Mesenchymal stem cell (in vitro differentiated cells and primary cell): ENCODE measurements at regions not wholly inside any gene's neighbourhood (a gene's known extent, or its start where the extent isn't known, plus 50 kb on each side); places are given as distances from the start of the nearest gene placed in this dataset.

Experiments
- DNase-seq: peaks from one replicate; pipeline ENCODE4 v3.0.0-alpha.2; 2013
- H2AFZ ChIP-seq: one replicate; pipeline ENCODE4 v1.6.1; 2013; ENCODE audit warnings: low read depth, mild to moderate bottlenecking, control low read depth, inconsistent platforms, low read length, moderate library complexity
- H2AK5ac ChIP-seq: 2 replicates; pipeline ENCODE4 v1.6.1; 2013; ENCODE audit warnings: low read length, moderate library complexity, mild to moderate bottlenecking, inconsistent platforms; ENCODE audit not compliant: severe bottlenecking
- H2BK120ac ChIP-seq: one replicate; pipeline ENCODE4 v1.6.1; 2013; ENCODE audit warnings: low read depth, mild to moderate bottlenecking, inconsistent platforms, low read length, moderate library complexity
- H2BK12ac ChIP-seq, 2 experiments: one replicate each; pipeline ENCODE4 v1.6.1; 2013; ENCODE audit warnings: inconsistent platforms in 2 of 2, low read length in 2 of 2, mild to moderate bottlenecking in 2 of 2, moderate library complexity in 2 of 2, control low read depth in 1 of 2
- H2BK15ac ChIP-seq: one replicate; pipeline ENCODE4 v1.6.1; 2013; ENCODE audit warnings: mild to moderate bottlenecking, low read depth, inconsistent platforms; ENCODE audit not compliant: poor library complexity, severe bottlenecking
- H2BK5ac ChIP-seq: 2 replicates; pipeline ENCODE4 v1.6.1; 2013; ENCODE audit warnings: low read depth, mild to moderate bottlenecking, low read length, control low read depth, inconsistent platforms; ENCODE audit not compliant: poor library complexity, severe bottlenecking
- H3K14ac ChIP-seq, 2 experiments: one replicate each; pipeline ENCODE4 v1.6.1; 2013; ENCODE audit warnings: inconsistent platforms in 2 of 2, low read length in 2 of 2, control low read depth in 1 of 2, mild to moderate bottlenecking in 1 of 2, moderate library complexity in 1 of 2
- H3K18ac ChIP-seq, 2 experiments: one replicate each; pipeline ENCODE4 v1.6.1; 2013; ENCODE audit warnings: inconsistent platforms in 2 of 2, low read length in 2 of 2, control low read depth in 1 of 2, low read depth in 1 of 2, mild to moderate bottlenecking in 1 of 2
- H3K23ac ChIP-seq, 2 experiments: one replicate each; pipeline ENCODE4 v1.6.1; 2013; ENCODE audit warnings: inconsistent platforms in 2 of 2, low read length in 2 of 2, mild to moderate bottlenecking in 2 of 2, moderate library complexity in 2 of 2, control low read depth in 1 of 2
- H3K27ac ChIP-seq: 2 replicates; pipeline ENCODE4 v1.5.1; 2013; ENCODE audit warnings: mild to moderate bottlenecking, moderate library complexity, low read length, control low read depth, inconsistent platforms; ENCODE audit not compliant: poor library complexity, severe bottlenecking
- H3K27me3 ChIP-seq, 2 experiments: 2 replicates each; pipeline versions ENCODE4 v1.6.1 to v1.7.0; 2013; ENCODE audit warnings: low read length in 2 of 2, mild to moderate bottlenecking in 2 of 2, moderate library complexity in 2 of 2, control low read depth in 1 of 2, inconsistent platforms in 1 of 2; ENCODE audit not compliant: control insufficient read depth in 1 of 2, insufficient read depth in 1 of 2
- H3K36me3 ChIP-seq, 2 experiments: 2 replicates each; pipeline versions ENCODE4 v1.6.1 to v1.7.0; 2013; ENCODE audit warnings: low read length in 2 of 2, control low read depth in 1 of 2, inconsistent platforms in 1 of 2, low read depth in 1 of 2, mild to moderate bottlenecking in 1 of 2; ENCODE audit not compliant: insufficient read depth in 2 of 2, control insufficient read depth in 1 of 2
- H3K4ac ChIP-seq, 2 experiments: one replicate each; pipeline ENCODE4 v1.6.1; 2013; ENCODE audit warnings: inconsistent platforms in 2 of 2, low read length in 2 of 2, mild to moderate bottlenecking in 2 of 2, moderate library complexity in 2 of 2, control low read depth in 1 of 2, low read depth in 1 of 2
- H3K4me1 ChIP-seq: 2 replicates; pipeline ENCODE4 v1.6.1; 2013; ENCODE audit warnings: low read depth, low read length, control low read depth; ENCODE audit not compliant: control insufficient read depth, insufficient read depth
- H3K4me2 ChIP-seq: 2 replicates; pipeline ENCODE4 v1.6.1; 2013; ENCODE audit warnings: low read length, mild to moderate bottlenecking, inconsistent platforms; ENCODE audit not compliant: poor library complexity, severe bottlenecking
- H3K4me3 ChIP-seq, 2 experiments: 2 replicates each; pipeline versions ENCODE4 v1.5.1 to v1.7.0; 2013; ENCODE audit warnings: low read length in 2 of 2, mild to moderate bottlenecking in 2 of 2, control low read depth in 1 of 2, low read depth in 1 of 2; ENCODE audit not compliant: insufficient read depth in 1 of 2
- H3K79me1 ChIP-seq: replicated peaks from 2 replicates; pipeline ENCODE4 v1.6.1; 2013; ENCODE audit warnings: mild to moderate bottlenecking, control low read depth, low read length, inconsistent platforms; ENCODE audit not compliant: poor library complexity, severe bottlenecking
- H3K9ac ChIP-seq: 2 replicates; pipeline ENCODE4 v1.7.0; 2013; ENCODE audit warnings: mild to moderate bottlenecking, low read length, moderate library complexity
- H3K9me3 ChIP-seq: 2 replicates; pipeline ENCODE4 v1.7.0; 2013; ENCODE audit warnings: mild to moderate bottlenecking, low read length; ENCODE audit not compliant: control insufficient read depth
- H4K8ac ChIP-seq: one replicate; pipeline ENCODE4 v1.6.1; 2013; ENCODE audit warnings: inconsistent platforms, mild to moderate bottlenecking, low read length, moderate library complexity
- H4K91ac ChIP-seq: one replicate; pipeline ENCODE4 v1.6.1; 2013; ENCODE audit warnings: mild to moderate bottlenecking, low read length, inconsistent platforms
- WGBS: methylation state at CpG from one replicate; pipeline ENCODE4 v1.1.7; 2013; ENCODE audit warnings: mixed read lengths; 5-methylcytosine and 5-hydroxymethylcytosine counted together

GRCh38 chr21:32858628-32859027 lies 87.1 kb upstream of the PAXBP1 start:
- no peak overlapping the region for H3K4me3 ChIP-seq
- no peak overlapping the region for H3K4me2 ChIP-seq
- no peak overlapping the region for H2BK15ac ChIP-seq
- H2BK5ac ChIP-seq, result no peak overlapping the region
- H3K27ac ChIP-seq, result no peak overlapping the region
- no peak overlapping the region for H4K91ac ChIP-seq
- H3K18ac ChIP-seq, result no peak overlapping the region
- WGBS, result 72% methylated on average over 4 of the region's 4 CpGs
- H3K4ac ChIP-seq, result no peak overlapping the region
- H3K36me3 ChIP-seq, result no peaks in the 10 kb centered on the region
- peaks cover 0 to 14% of the 10 kb centered on the region in 2 experiments for H3K27me3 ChIP-seq
- H3K4me1 ChIP-seq, result peaks cover 2% of the 10 kb centered on the region
- no peak overlapping the region for H2BK120ac ChIP-seq
- H3K23ac ChIP-seq, result no peak overlapping the region
- H4K8ac ChIP-seq, result no peak overlapping the region
- H3K79me1 ChIP-seq, result no peaks in the 10 kb centered on the region
- no peak overlapping the region for H2AK5ac ChIP-seq
- peaks cover 16% of the 10 kb centered on the region for H3K9me3 ChIP-seq
- no peak for DNase-seq
- H2AFZ ChIP-seq, result no peak overlapping the region
- no peak overlapping the region for H2BK12ac ChIP-seq
- no peak overlapping the region for H3K14ac ChIP-seq
- no peak overlapping the region for H3K9ac ChIP-seq

DNA sequence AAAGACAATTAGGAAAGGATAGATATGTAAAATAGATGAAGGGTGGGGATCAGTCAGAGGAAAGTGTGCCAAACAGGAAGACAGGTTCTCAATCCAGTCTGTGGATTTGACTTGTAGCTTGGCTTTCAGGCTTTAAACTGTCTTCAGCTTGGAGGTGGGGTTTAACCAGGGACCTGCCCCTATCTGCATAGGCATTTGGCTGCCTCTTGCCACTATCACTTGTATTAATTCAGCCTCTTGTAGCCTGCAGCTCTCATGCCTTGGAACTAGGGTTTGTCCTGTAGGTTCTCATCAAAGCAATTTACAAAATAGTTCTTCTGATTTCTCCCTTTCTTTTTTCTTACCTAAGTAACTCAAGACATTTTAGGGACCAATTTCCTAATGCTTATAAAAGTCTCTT lies 88.8 kb upstream of the PAXBP1 start:
- Histone ChIP-seq H3K18ac (no peak overlapping the region), H3K36me3 (no peaks in the 10 kb centered on the region), H2AK5ac (no peak overlapping the region), H3K14ac (no peak overlapping the region), H2AFZ (no peak overlapping the region), H2BK5ac (no peak overlapping the region), H3K23ac (no peak overlapping the region), H2BK120ac (no peak overlapping the region), H2BK15ac (no peak overlapping the region), H3K27me3 (peaks cover 0 to 16% of the 10 kb centered on the region in 2 experiments), H3K4ac (no peak overlapping the region), H4K91ac (no peak overlapping the region), H3K9me3 (peaks cover 11% of the 10 kb centered on the region), H3K4me1 (peaks cover 2% of the 10 kb centered on the region), H3K9ac (no peak overlapping the region), H2BK12ac (no peak overlapping the region), H3K79me1 (no peaks in the 10 kb centered on the region), H3K4me3 (no peak overlapping the region), H3K4me2 (no peak overlapping the region), H3K27ac (no peak overlapping the region), H4K8ac (no peak overlapping the region)
- no peak for DNase-seq

DNA sequence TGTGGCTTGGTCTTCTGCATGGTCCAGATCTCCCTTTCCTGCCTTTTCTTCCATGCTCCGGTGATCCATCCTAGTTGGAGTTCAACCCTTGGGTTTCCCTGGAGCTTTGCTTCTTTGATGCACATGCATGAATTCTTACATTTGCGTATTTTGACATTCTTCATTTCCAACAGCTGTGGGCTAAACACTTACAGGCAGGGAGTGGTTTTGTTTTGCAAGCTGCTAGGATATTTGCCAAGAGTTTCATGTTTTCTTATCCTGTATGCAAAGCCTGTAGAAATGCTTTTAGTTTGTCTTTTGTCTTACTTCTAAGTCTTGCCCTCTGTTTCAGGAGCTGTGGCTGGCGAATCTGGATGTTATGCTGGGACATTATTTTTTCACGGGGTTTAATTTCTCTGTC lies 90.3 kb upstream of the PAXBP1 start:
- 83% methylated on average over 4 of the region's 4 CpGs for WGBS
- H3K27me3 ChIP-seq, result peaks cover 4 to 16% of the 10 kb centered on the region in 2 experiments
- no peak for DNase-seq
- H2AK5ac ChIP-seq, result no peak overlapping the region
- H2BK12ac ChIP-seq, result no peak overlapping the region
- H3K36me3 ChIP-seq, result no peaks in the 10 kb centered on the region
- no peak overlapping the region for H3K27ac ChIP-seq
- H2BK15ac ChIP-seq, result no peak overlapping the region
- H3K9ac ChIP-seq, result no peak overlapping the region
- peaks cover 2% of the 10 kb centered on the region for H3K4me1 ChIP-seq
- H4K8ac ChIP-seq, result no peak overlapping the region
- H2BK5ac ChIP-seq, result no peak overlapping the region
- no peak overlapping the region for H3K4me2 ChIP-seq
- no peak overlapping the region for H4K91ac ChIP-seq
- no peak overlapping the region for H3K23ac ChIP-seq
- H3K9me3 ChIP-seq, result peaks cover 11% of the 10 kb centered on the region
- no peak overlapping the region for H2AFZ ChIP-seq
- no peak overlapping the region for H2BK120ac ChIP-seq
- H3K14ac ChIP-seq, result no peak overlapping the region
- H3K79me1 ChIP-seq, result no peaks in the 10 kb centered on the region
- no peak overlapping the region for H3K4ac ChIP-seq
- H3K18ac ChIP-seq, result no peak overlapping the region
- peak overlapping the region in 1 of 2 experiments; percentile 18 for H3K4me3 ChIP-seq

DNA sequence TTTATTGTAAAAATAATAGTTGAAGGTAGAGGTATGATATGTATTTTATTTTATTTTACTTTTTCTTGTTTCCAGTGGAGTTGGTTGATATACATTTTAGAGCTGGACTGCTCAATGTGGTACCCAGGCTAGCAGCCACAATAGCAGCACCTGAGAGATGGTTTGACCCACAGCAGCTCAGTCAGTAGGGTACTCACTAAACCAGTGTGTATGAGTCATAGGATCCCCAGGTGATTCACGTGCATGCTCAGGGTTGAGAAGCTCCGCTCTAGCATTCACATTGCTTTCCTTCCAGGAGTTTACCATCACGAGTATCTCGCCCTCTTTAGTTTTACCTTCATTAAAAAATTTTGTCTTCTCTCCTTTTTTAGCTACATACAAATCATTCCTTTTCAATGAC lies 96.0 kb upstream of the PAXBP1 start:
- Histone ChIP-seq H3K79me1 (no peaks in the 10 kb centered on the region), H3K9ac (no peak overlapping the region), H3K23ac (peak overlapping the region in 1 of 2 experiments; percentile 43), H3K9me3 (no peaks in the 10 kb centered on the region), H2BK15ac (no peak overlapping the region), H2BK5ac (no peak overlapping the region), H3K4me2 (peak overlapping the region; percentile 27), H3K4me1 (peaks cover 9% of the 10 kb centered on the region), H4K91ac (no peak overlapping the region), H2BK12ac (no peak overlapping the region), H2BK120ac (no peak overlapping the region), H3K36me3 (no peaks in the 10 kb centered on the region), H3K14ac (no peak overlapping the region), H3K27ac (peak overlapping the region; percentile 18), H3K18ac (no peak overlapping the region), H3K4me3 (no peak overlapping the region), H4K8ac (no peak overlapping the region), H3K4ac (no peak overlapping the region), H2AK5ac (no peak overlapping the region), H3K27me3 (peaks cover 16 to 37% of the 10 kb centered on the region in 2 experiments), H2AFZ (no peak overlapping the region)
- 78% methylated on average over 4 of the region's 4 CpGs for WGBS
- no peak for DNase-seq
